ENCODE measurements at regions not wholly inside any gene's neighbourhood (a gene's known extent, or its start where the extent isn't known, plus 50 kb on each side); places are given as distances from the start of the nearest gene placed in this dataset.

GRCh38 chr10:118953598-118954393, 75.7 kb upstream of the NANOS1 start:
- Histone ChIP-seq H3K4me2 (ENCODE audit: extremely low read depth, insufficient read depth, low read length) (no peak overlapping the region), H2AFZ (ENCODE audit: low read length) (no peak overlapping the region), H3K79me2 (ENCODE audit: control insufficient read depth, insufficient read depth, low read length) (no peaks in the 10 kb centered on the region), H3K27ac (ENCODE audit: insufficient read depth, low read length) (no peak overlapping the region), H3K9me3 (ENCODE audit: control insufficient read depth, insufficient read depth, low read depth, low read length) (no peaks in the 10 kb centered on the region), H3K4me1 (ENCODE audit: control insufficient read depth, extremely low read depth, insufficient read depth, low read length) (peaks cover 1% of the 10 kb centered on the region), H3K27me3 (ENCODE audit: control insufficient read depth, insufficient read depth, low read length) (peaks cover 3% of the 10 kb centered on the region), H3K36me3 (ENCODE audit: control insufficient read depth, insufficient read depth, low read length) (no peaks in the 10 kb centered on the region), H3K9ac (ENCODE audit: insufficient read depth, low read length) (no peak overlapping the region), H4K20me1 (ENCODE audit: control insufficient read depth, extremely low read depth, insufficient read depth, low read length) (no peaks in the 10 kb centered on the region), H3K4me3 (replicated peaks in 1 of 4; ENCODE audit: control extremely low read depth in 1 of 4, insufficient read depth in 1 of 4, low read depth in 3 of 4, low read length in 4 of 4) (no peak overlapping the region)
- DNase-seq (ENCODE audit: low read depth in 2 of 2): peak in 1 of 2 donors; percentile 33
- TF ChIP-seq CTCF (conservative IDR thresholded peaks at IDR 0.05 in 1 of 2, IDR thresholded peaks at IDR 0.05 in 1 of 2; ENCODE audit: low read depth in 1 of 2, low read length in 2 of 2): no peak
- TF ChIP-seq EZH2 (IDR thresholded peaks at IDR 0.05; ENCODE audit: low read length, missing control alignments): no peak

GRCh38 chr10:118955531-118955930, 74.0 kb upstream of the NANOS1 start:
- H3K4me1 ChIP-seq (ENCODE audit: control insufficient read depth, extremely low read depth, insufficient read depth, low read length): peaks cover 4% of the 10 kb centered on the region
- H2AFZ ChIP-seq (ENCODE audit: low read length): no peak overlapping the region
- no peak overlapping the region for H3K27ac ChIP-seq (ENCODE audit: insufficient read depth, low read length)
- no peak overlapping the region for H3K4me3 ChIP-seq (replicated peaks in 1 of 4; ENCODE audit: control extremely low read depth in 1 of 4, insufficient read depth in 1 of 4, low read depth in 3 of 4, low read length in 4 of 4)
- no peaks in the 10 kb centered on the region for H3K36me3 ChIP-seq (ENCODE audit: control insufficient read depth, insufficient read depth, low read length)
- no peak for DNase-seq (ENCODE audit: low read depth in 2 of 2)
- peaks cover 3% of the 10 kb centered on the region for H3K27me3 ChIP-seq (ENCODE audit: control insufficient read depth, insufficient read depth, low read length)
- H3K9ac ChIP-seq (ENCODE audit: insufficient read depth, low read length): no peak overlapping the region
- no peaks in the 10 kb centered on the region for H3K79me2 ChIP-seq (ENCODE audit: control insufficient read depth, insufficient read depth, low read length)
- no peak for TF ChIP-seq EZH2 (IDR thresholded peaks at IDR 0.05; ENCODE audit: low read length, missing control alignments)
- no peak for TF ChIP-seq CTCF (conservative IDR thresholded peaks at IDR 0.05 in 1 of 2, IDR thresholded peaks at IDR 0.05 in 1 of 2; ENCODE audit: low read depth in 1 of 2, low read length in 2 of 2)
- H3K4me2 ChIP-seq (ENCODE audit: extremely low read depth, insufficient read depth, low read length): no peak overlapping the region
- no peaks in the 10 kb centered on the region for H3K9me3 ChIP-seq (ENCODE audit: control insufficient read depth, insufficient read depth, low read depth, low read length)
- H4K20me1 ChIP-seq (ENCODE audit: control insufficient read depth, extremely low read depth, insufficient read depth, low read length): no peaks in the 10 kb centered on the region

GRCh38 chr10:118955951-118956801, 73.3 kb upstream of the NANOS1 start:
- Histone ChIP-seq H2AFZ (ENCODE audit: low read length) (no peak overlapping the region), H4K20me1 (ENCODE audit: control insufficient read depth, extremely low read depth, insufficient read depth, low read length) (no peaks in the 10 kb centered on the region), H3K9ac (ENCODE audit: insufficient read depth, low read length) (no peak overlapping the region), H3K4me2 (ENCODE audit: extremely low read depth, insufficient read depth, low read length) (no peak overlapping the region), H3K36me3 (ENCODE audit: control insufficient read depth, insufficient read depth, low read length) (no peaks in the 10 kb centered on the region), H3K4me3 (replicated peaks in 1 of 4; ENCODE audit: control extremely low read depth in 1 of 4, insufficient read depth in 1 of 4, low read depth in 3 of 4, low read length in 4 of 4) (no peak overlapping the region), H3K9me3 (ENCODE audit: control insufficient read depth, insufficient read depth, low read depth, low read length) (no peaks in the 10 kb centered on the region), H3K27me3 (ENCODE audit: control insufficient read depth, insufficient read depth, low read length) (peaks cover 3% of the 10 kb centered on the region), H3K4me1 (ENCODE audit: control insufficient read depth, extremely low read depth, insufficient read depth, low read length) (peaks cover 4% of the 10 kb centered on the region), H3K27ac (ENCODE audit: insufficient read depth, low read length) (no peak overlapping the region), H3K79me2 (ENCODE audit: control insufficient read depth, insufficient read depth, low read length) (no peaks in the 10 kb centered on the region)
- TF ChIP-seq CTCF (conservative IDR thresholded peaks at IDR 0.05 in 1 of 2, IDR thresholded peaks at IDR 0.05 in 1 of 2; ENCODE audit: low read depth in 1 of 2, low read length in 2 of 2): no peak
- TF ChIP-seq EZH2 (IDR thresholded peaks at IDR 0.05; ENCODE audit: low read length, missing control alignments): no peak
- no peak for DNase-seq (ENCODE audit: low read depth in 2 of 2)

Measured in fibroblast of lung (primary cell).